GM12891 (cell line): ENCODE measurements at regions not wholly inside any gene's neighbourhood (a gene's known extent, or its start where the extent isn't known, plus 50 kb on each side); places are given as distances from the start of the nearest gene placed in this dataset.
"Not testable (repeated sequence)": the region's sequence is repeated elsewhere in the genome, so short reads cannot be mapped to it uniquely, and the experiment has no call there.

Source experiments
- DNase-seq: peaks from one replicate; pipeline ENCODE4 v3.0.0; 2011; ENCODE audit warnings: low spot score; ENCODE audit not compliant: insufficient read length
- FAIRE-seq: peaks from 2 replicates; lab custom pipeline; 2011; peaks lifted over from hg19 to GRCh38; lab: Jason Lieb, UNC
- PAX5 ChIP-seq: IDR thresholded peaks from 2 replicates; pipeline ENCODE4 v1.6.1; 2011; ENCODE audit warnings: low read length, moderate library complexity, mild to moderate bottlenecking; ENCODE audit not compliant: insufficient read depth, severe bottlenecking
- POLR2A ChIP-seq: IDR thresholded peaks from 2 replicates; pipeline ENCODE4 v1.6.1; 2011; ENCODE audit warnings: low read depth, low read length, control low read depth
- POLR2AphosphoS5 ChIP-seq: IDR thresholded peaks from 2 replicates; pipeline ENCODE4 v1.6.1; 2011; ENCODE audit warnings: low read depth, low read length, control low read depth
- POU2F2 ChIP-seq: IDR thresholded peaks from 2 replicates; pipeline ENCODE4 v1.6.1; 2011; ENCODE audit warnings: low read depth, mild to moderate bottlenecking, control low read depth, low read length, moderate library complexity
- SPI1 ChIP-seq: IDR thresholded peaks from 2 replicates; pipeline ENCODE4 v1.6.1; 2011; ENCODE audit warnings: low read depth, low read length, control low read depth
- TAF1 ChIP-seq: IDR thresholded peaks from 2 replicates; pipeline ENCODE4 v1.6.1; 2011; ENCODE audit warnings: low read depth, low read length, control low read depth

DNA sequence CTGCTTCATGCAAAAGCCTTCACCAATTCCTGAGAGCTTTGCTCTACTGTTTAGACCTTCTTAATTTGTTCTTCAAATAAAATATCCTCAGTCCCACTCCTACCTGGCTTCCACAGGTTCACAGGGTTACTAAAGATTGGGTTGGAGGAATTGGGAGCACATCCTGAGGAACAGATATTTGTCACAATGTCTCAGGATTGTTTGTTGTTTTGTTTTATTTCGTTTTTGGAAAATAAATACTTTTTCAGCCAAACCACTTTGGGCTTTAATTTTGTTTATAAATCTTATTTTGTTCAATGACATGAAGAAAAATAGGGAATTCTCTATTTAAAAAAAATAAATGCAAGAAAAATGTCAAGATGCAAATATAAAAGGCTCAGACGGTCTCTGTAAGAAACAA lies 249.0 kb downstream of the MEF2C start:
- DNase-seq, result no peak
- no peak for TF ChIP-seq TAF1
- no peak for TF ChIP-seq POU2F2
- TF ChIP-seq PAX5, result no peak
- no peak for TF ChIP-seq SPI1
- no peak for TF ChIP-seq POLR2AphosphoS5
- no peak for TF ChIP-seq POLR2A
- FAIRE-seq, result no peak

DNA sequence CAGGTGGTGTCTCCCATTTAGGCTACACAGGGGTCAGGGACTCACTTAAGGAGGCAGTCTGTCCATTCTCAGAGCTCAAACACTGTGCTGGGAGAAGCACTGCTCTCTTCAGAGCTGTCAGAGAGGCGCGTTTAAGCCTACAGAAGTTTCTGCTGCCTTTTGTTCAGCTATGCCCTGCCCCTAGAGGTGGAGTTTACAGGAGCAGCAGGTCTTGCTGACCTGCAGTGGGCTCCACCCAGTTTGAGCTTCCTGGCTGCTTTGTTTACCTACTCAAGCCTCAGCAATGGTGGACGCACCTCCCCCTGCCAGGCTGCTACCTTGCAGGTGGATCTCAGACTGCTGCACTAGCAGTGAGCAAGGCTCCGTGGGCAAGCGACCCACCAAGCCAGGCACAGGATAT lies 260.1 kb downstream of the MEF2C start:
- FAIRE-seq, DNase-seq: not testable (repeated sequence)

DNA sequence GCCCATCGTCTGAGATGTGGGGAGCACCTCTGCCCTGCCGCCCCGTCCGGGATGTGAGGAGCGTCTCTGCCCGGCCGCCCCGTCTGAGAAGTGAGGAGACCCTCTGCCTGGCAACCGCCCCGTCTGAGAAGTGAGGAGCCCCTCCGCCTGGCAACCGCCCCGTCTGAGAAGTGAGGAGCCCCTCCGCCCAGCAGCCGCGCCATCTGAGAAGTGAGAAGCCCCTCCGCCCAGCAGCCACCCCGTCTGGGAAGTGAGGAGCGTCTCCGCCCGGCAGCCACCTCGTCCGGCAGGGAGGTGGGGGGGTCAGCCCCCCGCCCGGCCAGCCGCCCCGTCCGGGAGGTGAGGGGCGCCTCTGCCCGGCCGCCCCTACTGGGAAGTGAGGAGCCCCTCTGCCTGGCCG lies 267.2 kb downstream of the MEF2C start:
- not testable (repeated sequence) for FAIRE-seq, DNase-seq

DNA sequence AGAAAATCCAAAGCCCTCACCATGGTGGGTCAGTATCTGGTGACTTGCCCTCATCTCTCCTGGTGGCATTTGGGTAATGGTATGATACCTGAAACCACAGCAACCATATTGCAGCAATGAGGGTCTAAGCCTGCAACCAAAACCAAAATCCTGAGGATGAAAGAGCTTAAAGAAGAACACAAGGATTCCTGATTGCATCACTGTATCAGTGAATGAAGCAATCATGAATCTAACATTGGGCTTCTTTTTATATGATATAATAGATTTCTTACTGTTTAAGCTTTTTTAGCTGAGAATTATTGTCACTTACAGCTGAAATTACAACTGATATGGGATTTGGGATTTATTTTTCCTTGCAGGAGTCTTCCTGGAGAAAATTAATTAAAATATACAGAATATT lies 269.9 kb downstream of the MEF2C start:
- no peak for TF ChIP-seq POLR2AphosphoS5
- no peak for TF ChIP-seq POU2F2
- TF ChIP-seq POLR2A, result no peak
- TF ChIP-seq SPI1, result no peak
- TF ChIP-seq TAF1, result no peak
- no peak for TF ChIP-seq PAX5
- DNase-seq (no peak), FAIRE-seq (no peak)

DNA sequence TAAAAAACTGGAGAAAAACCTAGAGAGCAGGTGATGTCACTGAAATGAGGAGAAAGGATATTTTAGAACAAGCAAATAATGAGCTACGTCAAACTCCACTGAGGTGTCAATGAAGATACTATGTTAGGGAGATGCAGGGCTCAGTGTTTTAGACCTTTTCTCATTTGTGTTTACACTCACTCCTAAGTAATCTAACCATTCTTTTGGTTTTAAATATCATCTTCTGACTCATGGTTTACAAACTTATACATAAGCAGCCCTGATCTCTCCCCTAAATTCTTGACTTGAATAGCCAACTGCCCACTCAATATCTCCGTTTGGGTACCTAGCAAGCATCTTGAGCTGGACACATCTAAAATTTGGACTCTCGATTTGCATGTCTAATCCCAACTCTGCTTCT lies 272.4 kb downstream of the MEF2C start:
- TF ChIP-seq POLR2A (no peak), POLR2AphosphoS5 (no peak), PAX5 (no peak), SPI1 (no peak), TAF1 (no peak), POU2F2 (no peak)
- FAIRE-seq, result no peak

DNA sequence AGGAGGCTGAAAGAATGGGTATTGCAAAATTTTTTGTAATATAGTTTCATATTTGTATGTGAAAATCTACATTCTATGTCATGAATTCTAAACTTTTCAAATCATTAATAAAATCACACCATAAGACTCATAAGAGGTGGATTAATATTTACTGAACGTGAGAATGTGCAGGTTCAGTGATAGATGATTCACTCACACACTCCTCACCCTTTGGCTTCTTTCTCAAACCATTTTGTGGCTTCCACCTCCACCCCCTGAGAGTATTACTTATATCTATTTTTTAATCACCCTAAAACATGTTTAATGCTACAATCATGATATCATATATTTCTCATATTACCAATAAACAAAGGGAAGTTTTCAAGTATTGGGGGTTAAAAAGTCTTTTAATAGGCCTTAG lies 275.5 kb downstream of the MEF2C start:
- TF ChIP-seq SPI1 (no peak), POLR2A (no peak), POU2F2 (no peak), PAX5 (no peak), TAF1 (no peak), POLR2AphosphoS5 (no peak)
- FAIRE-seq (no peak), DNase-seq (no peak)

More for the DNA sequence above, 272.4 kb downstream of the MEF2C start:
- DNase-seq, result no peak

DNA sequence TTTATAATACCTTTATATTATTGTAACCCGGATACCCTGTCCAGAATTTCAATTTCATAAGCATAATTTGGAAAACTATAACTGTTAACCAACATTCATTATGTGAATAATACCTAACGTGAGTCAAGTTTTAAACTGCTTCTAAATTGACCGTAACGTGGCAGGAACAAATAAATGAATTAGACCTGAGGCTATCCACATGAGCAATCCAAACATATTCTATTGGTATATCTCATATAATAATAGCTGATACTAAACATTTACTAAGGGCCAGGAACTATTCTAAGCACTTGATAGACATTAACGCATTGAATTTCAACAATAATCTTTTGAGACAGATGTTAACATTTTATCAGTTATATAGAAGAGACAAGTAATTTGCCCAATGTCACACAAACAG lies 276.4 kb downstream of the MEF2C start:
- DNase-seq (no peak), FAIRE-seq (no peak)
- no peak for TF ChIP-seq TAF1
- no peak for TF ChIP-seq POLR2A
- no peak for TF ChIP-seq POLR2AphosphoS5
- no peak for TF ChIP-seq POU2F2
- TF ChIP-seq SPI1, result no peak
- no peak for TF ChIP-seq PAX5

DNA sequence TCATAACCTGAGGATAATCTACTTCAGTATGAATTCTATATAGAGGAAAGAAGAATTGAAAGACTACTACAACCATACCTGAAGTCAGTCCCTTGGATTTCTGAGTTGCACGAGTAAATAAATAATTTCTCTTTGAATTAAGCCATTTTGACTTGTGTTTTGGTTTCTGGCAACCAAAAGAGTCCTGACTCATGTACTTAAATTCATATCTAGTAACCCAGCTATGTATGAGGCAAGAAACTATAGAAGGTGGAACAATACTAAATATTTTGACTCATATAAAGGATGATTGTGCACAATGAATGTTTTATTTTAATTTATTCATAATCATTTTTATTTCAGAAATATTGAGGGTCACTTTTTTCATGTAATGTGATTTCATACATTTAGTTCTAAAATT lies 276.8 kb downstream of the MEF2C start:
- FAIRE-seq (no peak), DNase-seq (no peak)
- TF ChIP-seq PAX5, result no peak

DNA sequence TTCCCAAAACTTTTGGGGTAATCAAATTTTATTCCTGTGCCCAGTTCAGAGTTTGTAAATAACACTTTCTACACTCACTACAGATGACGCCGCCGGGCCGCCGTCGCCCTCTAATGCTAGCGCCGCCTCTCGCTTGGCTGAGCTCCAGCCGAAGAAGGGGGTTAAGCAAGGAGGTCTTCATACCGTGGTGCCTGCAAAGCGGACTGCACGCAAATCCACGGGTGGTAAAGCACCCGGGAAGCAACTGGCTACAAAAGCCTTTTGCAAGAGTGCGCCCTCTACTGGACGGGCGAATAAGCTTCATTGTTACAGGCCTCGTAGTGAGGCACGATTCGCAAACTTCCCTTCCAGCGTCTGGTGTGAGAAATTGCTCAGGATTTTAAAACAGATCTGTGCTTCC lies 280.4 kb downstream of the MEF2C start:
- DNase-seq (no peak), FAIRE-seq (no peak)
- TF ChIP-seq POU2F2, result no peak
- TF ChIP-seq TAF1, result no peak
- no peak for TF ChIP-seq POLR2AphosphoS5
- no peak for TF ChIP-seq SPI1
- TF ChIP-seq POLR2A, result no peak
- TF ChIP-seq PAX5, result no peak

DNA sequence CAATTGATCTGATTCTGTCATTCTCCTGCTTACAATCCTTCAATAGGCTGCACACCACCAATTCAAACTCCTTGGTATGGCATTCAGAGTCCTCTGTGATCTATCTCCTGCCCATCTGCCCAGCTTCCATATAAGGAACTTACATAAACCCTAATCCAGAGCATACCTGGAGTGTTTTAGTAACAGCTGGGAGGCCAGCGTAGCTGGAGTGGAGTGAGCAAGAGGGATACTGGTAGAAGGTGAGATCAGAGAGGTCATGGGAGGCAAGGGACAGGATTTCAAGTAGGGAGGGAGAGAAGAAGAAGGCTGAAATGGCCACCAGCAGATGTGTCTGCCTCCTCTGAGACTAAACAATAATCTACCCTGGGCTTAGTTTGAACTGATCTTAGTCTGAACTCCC lies 288.5 kb downstream of the MEF2C start:
- DNase-seq, result no peak
- no peak for FAIRE-seq
- TF ChIP-seq PAX5, result no peak
- no peak for TF ChIP-seq POLR2A
- TF ChIP-seq TAF1, result no peak
- no peak for TF ChIP-seq POLR2AphosphoS5
- no peak for TF ChIP-seq SPI1

DNA sequence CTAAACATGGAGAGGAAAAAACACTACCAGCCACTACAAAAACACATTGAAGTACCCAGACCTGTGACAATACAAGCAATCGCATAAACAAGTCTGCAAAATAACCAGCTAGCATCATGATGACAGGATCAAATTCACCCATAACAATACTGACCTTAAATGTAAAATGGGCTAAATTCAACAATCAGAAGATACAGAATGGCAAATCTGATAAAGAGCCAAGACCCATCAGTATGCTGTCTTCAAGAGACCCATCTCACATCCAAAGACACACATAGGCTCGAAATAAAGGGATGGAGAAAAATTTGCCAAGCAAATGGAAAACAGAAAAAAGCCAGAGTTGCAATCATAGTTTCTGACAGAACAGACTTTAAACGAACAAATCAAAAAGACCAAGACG lies 294.4 kb downstream of the MEF2C start:
- no peak for TF ChIP-seq POU2F2
- TF ChIP-seq POLR2AphosphoS5, result no peak
- TF ChIP-seq SPI1, result no peak
- no peak for TF ChIP-seq TAF1
- TF ChIP-seq PAX5, result no peak
- TF ChIP-seq POLR2A, result no peak
- FAIRE-seq, result no peak
- no peak for DNase-seq

DNA sequence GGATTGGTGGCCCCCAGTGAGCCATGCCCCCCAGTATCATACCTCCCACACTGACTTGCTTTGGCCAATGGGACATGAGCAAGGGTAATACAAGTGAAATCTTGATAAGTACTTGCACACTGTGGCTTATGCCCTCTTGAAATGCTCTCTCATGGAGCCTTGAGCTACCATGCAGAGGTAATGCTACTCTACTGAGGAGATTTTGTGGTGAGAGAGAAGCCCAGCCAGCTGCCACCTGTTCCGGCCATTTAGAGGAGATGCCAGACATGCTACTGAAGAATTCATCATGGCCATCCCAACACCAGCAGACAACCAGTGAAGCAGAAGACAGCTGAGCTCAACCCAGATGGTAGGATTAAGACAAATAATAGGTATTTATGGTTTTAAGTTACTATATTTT lies 299.5 kb downstream of the MEF2C start:
- FAIRE-seq (no peak), DNase-seq (no peak)
- TF ChIP-seq POLR2A (no peak), PAX5 (no peak), POLR2AphosphoS5 (no peak), TAF1 (no peak), SPI1 (no peak), POU2F2 (no peak)
